ENCODE measurements at regions not wholly inside any gene's neighbourhood (a gene's known extent, or its start where the extent isn't known, plus 50 kb on each side); places are given as distances from the start of the nearest gene placed in this dataset.

DNA sequence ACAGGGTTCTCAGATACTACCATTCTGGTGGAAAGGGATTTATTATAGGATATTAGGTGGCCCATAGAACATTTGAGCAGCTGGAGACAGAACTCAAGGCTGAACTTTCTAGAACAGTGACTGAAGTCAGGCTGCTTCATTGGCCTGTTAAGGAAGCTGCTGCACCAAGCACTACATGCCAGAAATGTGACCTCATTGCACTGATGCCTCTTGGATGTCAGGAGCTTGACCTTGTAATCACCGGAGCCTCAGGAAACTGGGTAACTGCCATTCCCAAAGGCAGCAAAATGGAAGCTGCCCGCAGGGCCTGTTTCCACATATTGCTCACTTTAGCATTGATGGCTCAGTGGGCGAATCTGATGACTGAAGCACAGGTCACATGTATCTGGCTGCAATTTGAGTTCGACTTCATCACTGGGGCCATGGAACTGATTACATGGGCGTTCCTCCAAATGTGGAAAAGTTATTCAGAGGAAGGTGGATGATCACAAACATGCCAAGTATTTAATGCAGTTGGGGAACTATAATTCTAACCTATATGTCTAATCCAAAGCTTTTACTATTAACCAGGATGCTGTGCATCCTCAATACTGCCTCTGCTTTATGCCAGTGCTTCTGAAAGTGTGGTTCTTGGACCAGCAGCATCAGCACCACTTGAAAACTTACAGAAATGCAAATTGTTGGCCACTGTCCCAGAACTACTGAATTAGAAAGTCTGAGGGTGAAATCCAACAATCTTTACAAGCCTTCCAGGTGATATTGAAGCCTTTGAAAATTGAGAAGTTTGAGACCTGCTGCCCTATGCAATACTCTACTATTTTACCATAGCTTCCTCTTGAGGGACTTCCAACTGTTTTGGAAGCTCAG is 337.2 kb upstream of the NAV3 start:
- TF ChIP-seq, protein P1, sequence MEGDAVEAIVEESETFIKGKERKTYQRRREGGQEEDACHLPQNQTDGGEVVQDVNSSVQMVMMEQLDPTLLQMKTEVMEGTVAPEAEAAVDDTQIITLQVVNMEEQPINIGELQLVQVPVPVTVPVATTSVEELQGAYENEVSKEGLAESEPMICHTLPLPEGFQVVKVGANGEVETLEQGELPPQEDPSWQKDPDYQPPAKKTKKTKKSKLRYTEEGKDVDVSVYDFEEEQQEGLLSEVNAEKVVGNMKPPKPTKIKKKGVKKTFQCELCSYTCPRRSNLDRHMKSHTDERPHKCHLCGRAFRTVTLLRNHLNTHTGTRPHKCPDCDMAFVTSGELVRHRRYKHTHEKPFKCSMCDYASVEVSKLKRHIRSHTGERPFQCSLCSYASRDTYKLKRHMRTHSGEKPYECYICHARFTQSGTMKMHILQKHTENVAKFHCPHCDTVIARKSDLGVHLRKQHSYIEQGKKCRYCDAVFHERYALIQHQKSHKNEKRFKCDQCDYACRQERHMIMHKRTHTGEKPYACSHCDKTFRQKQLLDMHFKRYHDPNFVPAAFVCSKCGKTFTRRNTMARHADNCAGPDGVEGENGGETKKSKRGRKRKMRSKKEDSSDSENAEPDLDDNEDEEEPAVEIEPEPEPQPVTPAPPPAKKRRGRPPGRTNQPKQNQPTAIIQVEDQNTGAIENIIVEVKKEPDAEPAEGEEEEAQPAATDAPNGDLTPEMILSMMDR (conservative IDR thresholded peaks at IDR 0.05; ENCODE audit: low read depth, low read length), result no peak
- DNase-seq (ENCODE audit: low read depth), result no peak
- no peak overlapping the region for H3K4me3 ChIP-seq (ENCODE audit: low read length)

DNA sequence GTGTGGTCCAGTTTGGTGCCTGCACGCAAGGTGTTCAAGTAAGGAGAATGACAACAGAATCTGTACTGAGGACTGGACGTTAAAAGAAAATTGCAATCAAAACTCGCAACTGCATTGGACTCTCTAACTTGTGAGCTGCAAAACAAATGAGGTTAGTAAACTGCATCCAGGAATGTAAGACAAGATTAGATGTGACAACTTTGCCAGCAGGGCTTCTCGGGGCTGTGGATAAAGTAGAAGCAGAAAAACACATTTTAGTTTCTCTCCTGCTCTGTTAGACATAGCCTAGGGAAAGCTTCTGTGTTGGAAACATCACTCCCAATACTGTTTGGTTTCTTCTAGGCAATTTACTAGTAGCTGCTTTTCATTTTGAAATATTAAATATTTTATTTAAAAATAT is 338.2 kb upstream of the NAV3 start:
- DNase-seq (ENCODE audit: low read depth), result no peak
- TF ChIP-seq, protein P1 (conservative IDR thresholded peaks at IDR 0.05; ENCODE audit: low read depth, low read length), result no peak
- H3K4me3 ChIP-seq (ENCODE audit: low read length), result no peak overlapping the region

DNA sequence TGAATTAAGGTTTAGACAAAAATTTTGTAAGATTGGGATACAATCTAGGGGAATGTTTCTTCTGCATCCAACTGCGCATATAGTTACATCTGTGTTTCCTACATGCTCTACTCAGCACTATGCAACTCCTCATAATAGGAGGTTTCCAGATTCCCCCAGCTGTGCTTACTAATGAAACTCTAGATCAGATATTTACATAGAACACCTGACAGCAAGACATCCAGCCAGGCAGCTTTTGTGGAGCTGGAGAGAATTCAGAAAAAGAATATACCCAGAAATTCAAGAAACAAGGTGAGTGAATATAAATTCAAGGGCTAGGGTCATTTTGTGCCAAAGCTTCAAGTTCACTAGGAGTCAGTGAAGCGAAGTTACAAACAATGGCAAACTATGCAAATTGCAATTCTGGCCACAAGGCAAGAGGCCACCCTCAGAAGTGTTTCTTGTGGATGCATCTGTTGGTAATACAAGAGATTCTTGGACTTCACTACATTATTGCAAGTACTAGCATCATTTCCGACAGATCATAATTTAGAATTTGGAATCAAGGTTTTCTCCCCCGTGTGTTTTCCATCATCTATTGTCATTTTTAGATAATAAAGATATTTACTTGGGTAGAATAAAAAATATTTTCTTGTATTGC is 341.2 kb upstream of the NAV3 start:
- no peak overlapping the region for H3K4me3 ChIP-seq (ENCODE audit: low read length)
- DNase-seq (ENCODE audit: low read depth), result no peak
- TF ChIP-seq, protein P1 (conservative IDR thresholded peaks at IDR 0.05; ENCODE audit: low read depth, low read length), result no peak

DNA sequence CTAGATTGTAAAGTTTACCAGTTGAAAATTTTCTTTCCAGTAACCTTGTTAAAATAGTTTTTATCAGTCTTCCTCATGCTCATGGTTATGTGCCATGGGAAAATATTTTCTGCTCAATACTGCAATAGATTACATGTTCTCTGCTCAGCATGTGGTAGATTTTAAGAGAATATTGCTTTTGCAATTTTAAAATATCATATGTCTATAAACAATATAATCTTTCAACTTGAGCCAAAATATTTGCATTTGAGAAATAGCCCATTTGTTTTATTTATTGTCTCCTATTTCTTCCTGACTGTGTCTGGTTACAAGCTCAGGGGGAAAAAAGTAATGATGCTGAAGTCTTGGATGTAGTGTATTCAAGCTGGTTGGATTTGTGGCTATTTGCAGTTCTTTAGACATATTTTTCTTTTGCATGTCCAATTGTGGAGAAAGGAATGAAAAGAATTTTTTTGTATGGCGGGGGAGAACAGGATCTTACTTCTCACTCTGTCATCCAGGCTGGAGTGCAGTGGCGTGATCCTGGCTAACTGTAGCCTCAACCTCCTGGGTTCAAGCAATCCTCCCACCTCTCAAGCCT is 342.6 kb upstream of the NAV3 start:
- H3K4me3 ChIP-seq (ENCODE audit: low read length), result no peak overlapping the region
- no peak for DNase-seq (ENCODE audit: low read depth)
- TF ChIP-seq, protein P1 (conservative IDR thresholded peaks at IDR 0.05; ENCODE audit: low read depth, low read length), result no peak

DNA sequence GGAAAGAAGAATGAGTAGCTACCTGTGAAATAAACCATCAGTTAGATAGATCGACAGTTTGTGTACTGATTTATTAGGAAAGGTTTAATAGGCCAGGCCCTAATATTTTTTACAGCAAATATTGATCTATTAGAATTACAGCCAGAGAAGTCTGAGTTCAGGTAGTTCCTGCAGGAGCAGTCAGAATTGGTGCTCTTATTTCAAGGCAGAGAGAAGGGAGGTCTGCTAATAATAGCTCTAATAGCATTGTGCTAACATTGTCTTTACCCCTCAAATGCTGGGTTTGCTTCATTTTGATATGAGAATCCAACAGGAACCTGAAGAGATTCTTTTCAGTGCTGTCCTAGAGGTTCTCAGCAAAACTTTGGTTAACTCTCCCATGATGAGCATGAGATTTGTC is 343.8 kb upstream of the NAV3 start:
- no peak overlapping the region for H3K4me3 ChIP-seq (ENCODE audit: low read length)
- TF ChIP-seq, protein P1 (conservative IDR thresholded peaks at IDR 0.05; ENCODE audit: low read depth, low read length), result no peak
- DNase-seq (ENCODE audit: low read depth), result no peak

DNA sequence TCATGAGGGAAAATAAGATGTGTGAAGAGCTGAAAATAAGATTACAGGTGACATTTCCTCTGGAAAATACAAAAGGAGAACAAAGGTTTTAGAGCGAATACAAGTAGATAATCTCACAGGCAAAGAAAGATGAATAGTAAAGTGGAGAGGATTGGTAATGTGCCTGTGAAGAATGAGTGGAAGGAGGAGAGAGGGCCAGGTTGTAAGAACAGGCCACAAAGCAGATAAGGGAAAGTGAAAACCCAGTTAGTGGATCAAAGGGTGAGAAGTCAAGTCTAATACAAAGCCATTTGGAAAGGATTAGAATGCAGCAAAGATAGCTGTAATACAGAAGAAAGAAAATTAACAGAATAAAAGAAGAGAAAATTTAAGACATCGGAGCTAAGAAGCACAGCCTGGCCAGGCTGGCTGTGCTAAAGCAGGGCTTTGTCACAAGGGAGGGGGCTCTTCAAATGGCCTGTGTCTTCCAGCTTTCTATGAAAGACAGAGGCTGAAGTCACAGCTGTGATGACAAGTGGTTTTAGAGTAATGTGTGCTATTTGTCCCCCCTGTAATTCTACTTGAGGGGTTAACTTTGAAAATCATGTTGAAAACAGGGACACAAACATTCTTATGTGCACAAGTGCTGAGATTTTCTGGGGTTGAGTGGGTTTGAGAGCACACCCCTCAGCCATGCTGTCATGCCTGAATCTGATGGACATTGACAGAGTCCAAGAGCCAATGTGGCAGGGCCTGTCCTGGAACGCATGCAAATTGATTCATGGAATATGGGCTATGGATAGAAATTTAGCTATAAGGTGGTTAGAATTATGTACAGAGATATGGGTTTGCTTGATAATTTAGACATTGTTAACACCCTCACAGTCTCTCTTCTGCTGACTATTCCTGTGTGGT is 344.5 kb upstream of the NAV3 start:
- no peak overlapping the region for H3K4me3 ChIP-seq (ENCODE audit: low read length)
- TF ChIP-seq, protein P1 (conservative IDR thresholded peaks at IDR 0.05; ENCODE audit: low read depth, low read length), result no peak
- no peak for DNase-seq (ENCODE audit: low read depth)
